Osteocyte (in vitro differentiated cells): ENCODE measurements at regions not wholly inside any gene's neighbourhood (a gene's known extent, or its start where the extent isn't known, plus 50 kb on each side); places are given as distances from the start of the nearest gene placed in this dataset.

Source experiments
- DNase-seq: peaks from one replicate; pipeline ENCODE4 v3.0.0; 2021; ENCODE audit warnings: mixed read lengths; ENCODE audit not compliant: unreplicated experiment; ENCODE audit errors: extremely low spot score
- H3K27ac Mint-ChIP-seq: one replicate; pipeline ENCODE4 v1.8.0; 2021; ENCODE audit warnings: mild to moderate bottlenecking, mixed read lengths; ENCODE audit not compliant: unreplicated experiment
- H3K27me3 Mint-ChIP-seq: one replicate; pipeline ENCODE4 v1.8.0; 2021; ENCODE audit warnings: mixed read lengths; ENCODE audit not compliant: unreplicated experiment
- H3K36me3 Mint-ChIP-seq: one replicate; pipeline ENCODE4 v1.8.0; 2021; ENCODE audit warnings: mixed read lengths; ENCODE audit not compliant: unreplicated experiment
- H3K4me1 Mint-ChIP-seq: one replicate; pipeline ENCODE4 v1.8.0; 2021; ENCODE audit warnings: mixed read lengths; ENCODE audit not compliant: unreplicated experiment
- H3K4me3 Mint-ChIP-seq: one replicate; pipeline ENCODE4 v1.8.0; 2021; ENCODE audit warnings: mild to moderate bottlenecking, moderate library complexity, mixed read lengths; ENCODE audit not compliant: unreplicated experiment
- H3K9me3 Mint-ChIP-seq: one replicate; pipeline ENCODE4 v1.8.0; 2021; ENCODE audit warnings: mixed read lengths; ENCODE audit not compliant: unreplicated experiment
- TF ChIP-seq, protein P1 (sequence below): fragments of 200-600 bp; sonication (generic); IDR thresholded peaks from 2 replicates; pipeline ENCODE4 v1.5.0; 2021; ENCODE audit warnings: antibody characterized with exemption, mild to moderate bottlenecking, moderate library complexity

DNA sequence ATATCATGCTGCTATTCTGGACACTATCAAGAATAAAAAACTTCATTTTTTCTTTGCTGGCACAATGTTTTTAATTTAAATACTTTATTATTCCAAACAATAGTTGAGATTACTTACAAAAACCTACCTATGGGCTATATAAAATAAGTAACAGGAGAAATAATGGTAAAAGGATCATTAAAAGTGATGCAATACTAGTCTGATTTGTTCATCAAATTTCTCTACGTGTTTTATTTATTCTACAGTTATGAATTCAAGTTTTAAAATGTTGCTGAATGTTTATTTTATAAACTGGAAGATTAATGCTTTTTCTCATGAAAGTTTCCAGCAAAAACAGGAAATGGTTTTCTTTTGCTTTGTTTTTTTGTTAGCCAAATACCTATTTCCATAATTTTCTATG, 662.4 kb upstream of the BRINP3 start:
- Mint-ChIP-seq H3K27ac (no peak overlapping the region), H3K36me3 (no peaks in the 10 kb centered on the region), H3K9me3 (peaks cover 3% of the 10 kb centered on the region), H3K4me1 (peaks cover 11% of the 10 kb centered on the region), H3K4me3 (no peak overlapping the region), H3K27me3 (no peaks in the 10 kb centered on the region)
- TF ChIP-seq, protein P1, sequence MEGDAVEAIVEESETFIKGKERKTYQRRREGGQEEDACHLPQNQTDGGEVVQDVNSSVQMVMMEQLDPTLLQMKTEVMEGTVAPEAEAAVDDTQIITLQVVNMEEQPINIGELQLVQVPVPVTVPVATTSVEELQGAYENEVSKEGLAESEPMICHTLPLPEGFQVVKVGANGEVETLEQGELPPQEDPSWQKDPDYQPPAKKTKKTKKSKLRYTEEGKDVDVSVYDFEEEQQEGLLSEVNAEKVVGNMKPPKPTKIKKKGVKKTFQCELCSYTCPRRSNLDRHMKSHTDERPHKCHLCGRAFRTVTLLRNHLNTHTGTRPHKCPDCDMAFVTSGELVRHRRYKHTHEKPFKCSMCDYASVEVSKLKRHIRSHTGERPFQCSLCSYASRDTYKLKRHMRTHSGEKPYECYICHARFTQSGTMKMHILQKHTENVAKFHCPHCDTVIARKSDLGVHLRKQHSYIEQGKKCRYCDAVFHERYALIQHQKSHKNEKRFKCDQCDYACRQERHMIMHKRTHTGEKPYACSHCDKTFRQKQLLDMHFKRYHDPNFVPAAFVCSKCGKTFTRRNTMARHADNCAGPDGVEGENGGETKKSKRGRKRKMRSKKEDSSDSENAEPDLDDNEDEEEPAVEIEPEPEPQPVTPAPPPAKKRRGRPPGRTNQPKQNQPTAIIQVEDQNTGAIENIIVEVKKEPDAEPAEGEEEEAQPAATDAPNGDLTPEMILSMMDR = no peak
- no peak for DNase-seq

DNA sequence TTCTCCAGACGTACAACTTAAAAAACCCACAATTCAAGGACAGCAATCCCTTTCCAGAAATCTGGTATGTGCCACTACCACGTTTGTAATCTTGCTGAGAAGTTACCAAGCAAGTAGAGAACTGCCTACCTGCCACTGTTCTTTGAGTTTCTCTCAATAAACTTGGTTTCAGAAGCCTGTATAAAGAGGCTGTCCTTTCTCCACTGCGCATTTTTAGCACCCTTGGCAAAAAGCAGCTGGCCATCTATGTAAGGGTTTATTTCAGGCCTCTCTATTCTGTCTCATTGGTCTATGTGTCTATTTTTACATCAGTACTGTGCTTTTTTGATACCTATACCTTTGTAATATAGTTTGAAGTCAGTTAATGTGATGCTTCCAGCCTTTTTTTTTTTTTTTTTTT, 665.1 kb upstream of the BRINP3 start:
- DNase-seq = no peak
- Mint-ChIP-seq H3K36me3 (no peaks in the 10 kb centered on the region), H3K4me1 (peaks cover 6% of the 10 kb centered on the region), H3K27ac (no peak overlapping the region), H3K27me3 (no peaks in the 10 kb centered on the region), H3K4me3 (no peak overlapping the region), H3K9me3 (peaks cover 7% of the 10 kb centered on the region)
- TF ChIP-seq, protein P1 = no peak

DNA sequence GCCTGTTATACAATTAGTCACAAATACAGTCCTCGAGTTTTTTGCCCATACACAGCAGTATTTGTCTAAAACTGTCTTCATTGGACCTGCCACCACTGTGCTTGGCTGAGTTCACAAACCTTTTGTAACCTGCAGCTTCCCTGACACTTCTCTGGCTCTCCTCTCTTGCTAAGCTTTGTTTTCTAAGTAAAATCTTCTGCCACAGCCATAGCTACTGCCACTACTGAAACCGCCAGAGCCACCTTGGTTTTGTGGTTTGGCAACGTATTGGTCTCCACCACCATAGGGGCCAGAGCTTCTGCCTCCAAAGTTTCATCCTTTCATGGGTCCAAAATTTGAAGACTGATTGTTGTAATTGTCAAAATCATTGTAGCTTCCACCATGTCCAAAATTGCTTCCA, 668.2 kb upstream of the BRINP3 start:
- Mint-ChIP-seq H3K27me3 (peaks cover 2% of the 10 kb centered on the region), H3K36me3 (no peaks in the 10 kb centered on the region), H3K4me3 (no peak overlapping the region), H3K27ac (no peak overlapping the region), H3K9me3 (peaks cover 9% of the 10 kb centered on the region), H3K4me1 (no peaks in the 10 kb centered on the region)
- TF ChIP-seq, protein P1 = no peak
- DNase-seq = no peak

DNA sequence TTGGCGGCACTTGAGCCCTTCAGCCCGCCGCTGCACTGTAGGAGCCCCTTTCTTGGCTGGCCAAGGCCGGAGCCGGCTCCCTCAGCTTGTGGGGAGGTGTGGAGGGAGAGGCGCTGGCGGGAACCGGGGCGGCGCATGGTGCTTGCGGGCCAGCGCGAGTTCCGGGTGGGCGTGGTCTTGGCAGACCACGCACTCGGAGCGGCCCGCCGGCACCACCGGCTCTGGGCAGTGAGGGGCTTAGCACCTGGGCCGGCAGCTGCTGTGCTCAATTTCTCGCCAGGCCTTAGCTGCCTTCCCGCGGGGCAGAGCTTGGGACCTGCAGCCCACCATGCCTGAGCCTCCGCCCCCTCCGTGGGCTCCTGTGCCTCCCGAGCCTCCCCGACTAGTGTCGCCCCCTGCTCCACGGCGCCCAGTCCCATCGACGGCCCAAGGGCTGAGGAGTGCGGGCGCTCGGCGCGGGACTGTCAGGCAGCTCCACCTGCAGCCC, 673.7 kb upstream of the BRINP3 start:
- Mint-ChIP-seq H3K4me1 (no peaks in the 10 kb centered on the region), H3K27ac (no peak overlapping the region), H3K36me3 (no peaks in the 10 kb centered on the region), H3K4me3 (no peak overlapping the region), H3K9me3 (peaks cover 3% of the 10 kb centered on the region), H3K27me3 (peaks cover 2% of the 10 kb centered on the region)
- no peak for DNase-seq
- TF ChIP-seq, protein P1 = no peak

DNA sequence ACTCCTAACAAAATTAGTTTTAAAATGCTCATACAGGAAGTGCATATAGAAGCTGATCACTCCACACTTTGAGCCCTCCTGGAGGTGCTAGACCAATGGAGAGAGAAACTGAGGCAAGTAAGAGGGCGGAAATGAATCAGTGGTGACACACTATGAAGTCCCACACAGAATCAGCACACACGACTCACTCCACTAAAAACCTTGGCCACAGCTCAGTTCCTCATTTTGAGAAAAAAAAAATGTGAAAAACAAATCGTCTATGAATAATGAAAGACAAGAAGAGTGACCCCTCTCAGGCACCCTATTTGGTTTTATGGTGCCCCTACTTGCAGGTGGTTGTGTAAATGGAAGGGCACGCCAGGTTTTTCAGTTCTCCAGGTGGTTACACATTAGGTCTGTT, 675.1 kb upstream of the BRINP3 start:
- DNase-seq = no peak
- Mint-ChIP-seq H3K4me3 (no peak overlapping the region), H3K36me3 (no peaks in the 10 kb centered on the region), H3K9me3 (peaks cover 3% of the 10 kb centered on the region), H3K27ac (no peak overlapping the region), H3K4me1 (no peaks in the 10 kb centered on the region), H3K27me3 (peaks cover 2% of the 10 kb centered on the region)
- TF ChIP-seq, protein P1 = no peak
